ENCODE measurements at regions not wholly inside any gene's neighbourhood (a gene's known extent, or its start where the extent isn't known, plus 50 kb on each side); places are given as distances from the start of the nearest gene placed in this dataset.

DNA sequence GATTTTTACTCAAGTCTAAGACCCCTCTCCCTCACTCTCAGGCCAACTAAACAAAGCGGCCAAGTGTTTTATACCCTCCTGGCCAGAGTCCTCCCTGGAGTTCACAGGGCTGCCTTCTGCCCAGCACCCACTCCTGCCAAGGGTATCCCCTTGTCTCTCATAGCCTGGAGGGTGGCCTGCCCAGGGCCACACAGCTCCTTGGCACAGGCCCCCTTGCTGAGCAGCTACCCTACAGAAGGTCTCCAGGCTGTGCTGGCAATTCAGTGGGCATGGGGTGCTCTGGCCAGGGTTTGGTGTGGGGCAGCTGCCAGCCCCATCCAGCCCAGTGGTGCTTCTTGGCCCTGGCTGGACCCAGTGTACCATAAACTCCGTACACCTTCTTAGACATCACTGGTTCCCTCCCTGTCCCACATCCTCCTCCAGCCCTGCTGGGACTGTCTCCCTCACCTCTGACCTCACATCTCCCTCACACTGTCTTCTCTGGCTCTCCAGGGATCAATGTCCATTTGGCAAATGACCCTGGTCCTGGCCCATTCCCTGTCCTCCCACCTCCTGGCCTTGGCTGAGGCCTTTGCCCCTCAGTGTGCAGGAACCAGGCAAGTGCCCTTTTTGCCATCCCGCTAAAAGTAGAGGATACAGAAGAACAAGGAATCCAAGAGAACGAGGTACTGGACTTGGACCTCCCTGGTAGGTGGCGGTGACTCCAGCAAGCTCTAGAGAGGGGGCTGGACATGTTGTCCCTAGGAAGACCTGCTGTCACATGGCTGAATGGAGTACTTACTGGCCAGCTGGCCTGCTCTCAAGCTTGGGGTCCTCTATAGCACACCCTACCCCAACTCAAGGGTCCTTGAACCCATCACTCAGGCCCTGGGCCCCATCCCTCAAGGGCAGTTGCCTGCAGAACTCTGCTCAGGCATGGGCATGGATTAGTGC is 50.0 kb upstream of the TRPM1 start:
- DNase-seq (ENCODE audit: low read depth), result no peak
- H3K4me3 ChIP-seq (ENCODE audit: low read length), result no peak overlapping the region
- TF ChIP-seq, protein P1, sequence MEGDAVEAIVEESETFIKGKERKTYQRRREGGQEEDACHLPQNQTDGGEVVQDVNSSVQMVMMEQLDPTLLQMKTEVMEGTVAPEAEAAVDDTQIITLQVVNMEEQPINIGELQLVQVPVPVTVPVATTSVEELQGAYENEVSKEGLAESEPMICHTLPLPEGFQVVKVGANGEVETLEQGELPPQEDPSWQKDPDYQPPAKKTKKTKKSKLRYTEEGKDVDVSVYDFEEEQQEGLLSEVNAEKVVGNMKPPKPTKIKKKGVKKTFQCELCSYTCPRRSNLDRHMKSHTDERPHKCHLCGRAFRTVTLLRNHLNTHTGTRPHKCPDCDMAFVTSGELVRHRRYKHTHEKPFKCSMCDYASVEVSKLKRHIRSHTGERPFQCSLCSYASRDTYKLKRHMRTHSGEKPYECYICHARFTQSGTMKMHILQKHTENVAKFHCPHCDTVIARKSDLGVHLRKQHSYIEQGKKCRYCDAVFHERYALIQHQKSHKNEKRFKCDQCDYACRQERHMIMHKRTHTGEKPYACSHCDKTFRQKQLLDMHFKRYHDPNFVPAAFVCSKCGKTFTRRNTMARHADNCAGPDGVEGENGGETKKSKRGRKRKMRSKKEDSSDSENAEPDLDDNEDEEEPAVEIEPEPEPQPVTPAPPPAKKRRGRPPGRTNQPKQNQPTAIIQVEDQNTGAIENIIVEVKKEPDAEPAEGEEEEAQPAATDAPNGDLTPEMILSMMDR (conservative IDR thresholded peaks at IDR 0.05; ENCODE audit: low read length), result no peak

DNA sequence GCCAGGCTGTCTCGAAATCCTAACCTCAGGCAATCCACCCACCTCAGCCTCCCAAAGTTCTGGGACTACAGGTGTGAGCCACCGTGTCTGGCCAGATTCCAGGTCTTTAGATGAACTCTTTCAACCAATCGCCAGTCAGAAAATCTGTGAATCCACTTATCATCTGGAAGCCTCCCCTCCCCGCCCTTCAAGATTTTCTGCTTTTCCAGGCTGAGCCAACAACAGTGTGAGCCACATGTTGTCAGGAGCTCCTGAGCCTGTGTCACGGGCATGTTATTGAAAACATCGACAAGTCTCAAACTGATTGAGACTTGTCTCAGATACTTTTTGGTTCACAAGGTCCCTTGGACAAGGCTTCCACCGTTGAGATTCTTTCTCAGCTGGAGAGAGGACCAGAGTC is 52.0 kb upstream of the TRPM1 start:
- DNase-seq (ENCODE audit: low read depth), result no peak
- H3K4me3 ChIP-seq (ENCODE audit: low read length), result no peak overlapping the region
- TF ChIP-seq, protein P1 (conservative IDR thresholded peaks at IDR 0.05; ENCODE audit: low read length), result no peak

DNA sequence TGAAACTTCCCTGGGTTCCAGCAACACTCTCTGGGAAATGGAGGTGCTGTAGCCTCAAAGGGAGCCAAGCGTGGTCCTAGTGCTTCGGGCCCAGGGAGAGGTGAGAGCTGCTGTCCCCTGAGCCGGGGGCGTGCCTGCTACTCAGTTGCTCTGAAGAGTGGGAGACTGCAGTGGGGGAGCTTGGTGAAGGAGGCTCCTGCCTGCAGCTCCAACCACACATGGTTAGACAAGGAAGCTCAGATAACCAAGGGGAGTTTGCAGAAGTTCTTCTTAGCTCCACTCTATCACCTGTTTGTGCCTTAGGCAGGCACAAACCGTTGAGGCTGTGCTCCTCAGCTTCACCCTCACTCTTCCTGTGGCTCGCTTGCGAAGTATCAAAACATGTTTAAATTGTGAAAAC is 53.6 kb upstream of the TRPM1 start:
- TF ChIP-seq, protein P1 (conservative IDR thresholded peaks at IDR 0.05; ENCODE audit: low read length), result no peak
- no peak for DNase-seq (ENCODE audit: low read depth)
- H3K4me3 ChIP-seq (ENCODE audit: low read length), result no peak overlapping the region

DNA sequence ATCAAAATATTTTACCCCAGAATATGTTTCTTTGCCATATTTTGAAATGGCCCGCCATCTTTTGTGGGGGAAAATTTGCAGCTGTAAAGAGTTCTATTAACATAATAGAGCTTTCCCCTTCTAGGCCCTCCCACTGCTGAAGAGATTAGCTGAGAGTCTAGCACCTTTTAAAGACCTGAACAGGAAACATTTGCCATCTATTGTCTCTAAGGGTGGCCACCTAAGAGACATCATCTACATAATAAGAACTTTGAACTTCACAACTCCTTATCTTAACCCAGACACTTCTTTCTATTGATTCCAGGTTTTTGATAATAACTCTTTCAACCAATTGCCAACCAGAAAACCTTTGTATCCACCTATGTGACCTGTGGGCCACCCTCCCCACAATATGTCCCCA is 54.7 kb upstream of the TRPM1 start:
- DNase-seq (ENCODE audit: low read depth), result no peak
- no peak overlapping the region for H3K4me3 ChIP-seq (ENCODE audit: low read length)
- TF ChIP-seq, protein P1 (conservative IDR thresholded peaks at IDR 0.05; ENCODE audit: low read length), result no peak

DNA sequence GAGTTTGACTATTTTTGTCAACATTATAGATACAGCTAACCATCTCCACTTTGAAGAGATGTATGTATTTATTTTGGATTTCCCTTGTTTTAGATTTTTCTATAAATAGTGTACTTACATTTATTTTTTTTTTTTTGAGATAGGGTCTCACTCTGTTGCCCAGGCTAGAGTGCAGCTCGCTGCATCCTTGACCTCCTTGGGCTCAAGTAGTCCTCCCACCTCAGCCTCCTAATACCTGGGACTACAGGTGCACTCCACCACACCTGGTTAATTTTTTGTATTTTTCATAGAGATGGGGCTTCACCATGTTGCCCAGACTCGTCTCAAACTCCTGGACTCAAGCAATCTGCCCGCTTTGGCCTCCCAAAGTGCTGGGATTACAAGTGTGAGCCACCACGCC is 55.3 kb upstream of the TRPM1 start:
- no peak overlapping the region for H3K4me3 ChIP-seq (ENCODE audit: low read length)
- no peak for DNase-seq (ENCODE audit: low read depth)
- TF ChIP-seq, protein P1 (conservative IDR thresholded peaks at IDR 0.05; ENCODE audit: low read length), result no peak

DNA sequence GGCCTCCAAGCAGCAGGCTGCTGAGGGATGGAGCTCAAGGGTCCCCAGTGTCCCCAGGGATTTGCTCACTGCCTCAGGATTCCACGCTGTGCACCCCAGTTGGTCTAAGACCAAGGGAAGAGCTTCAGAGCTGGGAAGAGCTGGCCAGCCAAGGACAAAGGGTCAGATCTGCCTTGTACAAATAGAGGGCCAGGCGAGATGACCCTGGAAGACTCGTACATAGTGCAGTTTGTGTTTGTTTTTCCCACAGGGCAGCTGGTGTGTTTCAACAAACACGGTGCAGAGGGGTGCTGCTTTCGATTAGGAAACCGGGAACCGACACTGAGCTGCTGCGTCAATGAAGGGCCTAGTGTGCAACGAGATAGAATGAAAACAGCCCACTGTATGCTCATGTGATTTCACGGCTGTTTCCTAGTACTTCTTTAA is 56.1 kb upstream of the TRPM1 start:
- DNase-seq (ENCODE audit: low read depth), result no peak
- TF ChIP-seq, protein P1 (conservative IDR thresholded peaks at IDR 0.05; ENCODE audit: low read length), result no peak

More for the DNA sequence above, 56.1 kb upstream of the TRPM1 start:
- no peak overlapping the region for H3K4me3 ChIP-seq (ENCODE audit: low read length)

Data from AG10803 (cell line).